PC-3 (cell line): ENCODE measurements at regions not wholly inside any gene's neighbourhood (a gene's known extent, or its start where the extent isn't known, plus 50 kb on each side); places are given as distances from the start of the nearest gene placed in this dataset.

Experiments used
- ATAC-seq: fragments of 200-7000 bp; cut with Tn5 transposase; 2 replicates; pipeline ENCODE4 v1.9.1; 2020; ENCODE audit warnings: mild to moderate bottlenecking, moderate library complexity
- BruUV-seq: library from RNA; stranded (reverse); fragments of 400-500 nt; replicated peaks from 2 replicates; lab custom pipeline; 2021; lab: Mats Ljungman, UMichigan
- CTCF ChIA-PET: fragments of 300-600 bp; sonication (Branson Sonifier 250); formaldehyde crosslinking; loops from one replicate; lab custom pipeline; 2022; ENCODE audit warnings: antibody characterized with exemption; lab: Charles Lee
- POLR2A ChIA-PET: fragments of 300-600 bp; sonication (Branson Sonifier 250); formaldehyde crosslinking; loops from one replicate; lab custom pipeline; 2022; ENCODE audit warnings: antibody characterized with exemption; ENCODE audit not compliant: unreplicated experiment; lab: Charles Lee
- DNase-seq: peaks from one replicate; pipeline ENCODE4 v3.0.0-alpha.2; 2015
- H2AFZ ChIP-seq: fragments of 300-600 bp; sonication (generic); 2 replicates; pipeline ENCODE4 v1.6.0; 2016; ENCODE audit warnings: antibody characterized with exemption, low read length
- H3F3A ChIP-seq: fragments of 300-600 bp; sonication (generic); one replicate; pipeline ENCODE4 v1.6.0; 2017; ENCODE audit warnings: antibody characterized with exemption, low read length, control low read depth, mild to moderate bottlenecking; ENCODE audit not compliant: unreplicated experiment
- H3K27ac ChIP-seq: fragments of 300-600 bp; sonication (generic); 2 replicates; pipeline ENCODE4 v1.5.1; 2016; ENCODE audit warnings: mild to moderate bottlenecking, low read length
- H3K27me3 ChIP-seq: fragments of 300-600 bp; sonication (generic); 2 replicates; pipeline ENCODE4 v1.6.1; 2016; ENCODE audit warnings: low read length, mixed read lengths
- H3K36me3 ChIP-seq: fragments of 300-600 bp; sonication (generic); 2 replicates; pipeline ENCODE4 v1.6.1; 2016; ENCODE audit warnings: low read depth, mixed run types, low read length, mixed read lengths
- H3K4me1 ChIP-seq: fragments of 300-600 bp; sonication (generic); 2 replicates; pipeline ENCODE4 v1.5.1; 2016; ENCODE audit warnings: low read length; ENCODE audit not compliant: insufficient read depth
- H3K4me2 ChIP-seq: fragments of 300-600 bp; sonication (generic); 2 replicates; pipeline ENCODE4 v1.6.0; 2016; ENCODE audit warnings: low read length
- H3K4me3 ChIP-seq: fragments of 300-600 bp; sonication (generic); 2 replicates; pipeline ENCODE4 v1.5.1; 2016; ENCODE audit warnings: mild to moderate bottlenecking, low read length, mixed read lengths
- H3K79me2 ChIP-seq: fragments of 300-600 bp; sonication (generic); 2 replicates; pipeline ENCODE4 v1.6.1; 2017; ENCODE audit warnings: low read length, mixed read lengths
- H3K9ac ChIP-seq: fragments of 300-600 bp; sonication (generic); 2 replicates; pipeline ENCODE4 v1.6.0; 2016; ENCODE audit warnings: mild to moderate bottlenecking, low read length
- H3K9me2 ChIP-seq: fragments of 300-600 bp; sonication (generic); replicated peaks from 2 replicates; pipeline ENCODE4 v1.6.1; 2016; ENCODE audit warnings: mixed run types, low read length, mixed read lengths
- H3K9me3 ChIP-seq: fragments of 300-600 bp; sonication (generic); 2 replicates; pipeline ENCODE4 v1.6.1; 2016; ENCODE audit warnings: low read length, mixed read lengths
- H4K20me1 ChIP-seq: fragments of 300-600 bp; sonication (generic); 2 replicates; pipeline ENCODE4 v1.6.1; 2016; ENCODE audit warnings: low read length, mixed read lengths
- EZH2 ChIP-seq: fragments of 300-600 bp; sonication (generic); IDR thresholded peaks from one replicate; pipeline ENCODE4 v1.6.1; 2017; ENCODE audit warnings: antibody characterized with exemption, mild to moderate bottlenecking, low read length; ENCODE audit not compliant: unreplicated experiment
- EZH2phosphoT487 ChIP-seq: fragments of 300-600 bp; sonication (generic); IDR thresholded peaks from 2 replicates; pipeline ENCODE4 v1.6.1; 2018; ENCODE audit warnings: mild to moderate bottlenecking, antibody characterized with exemption, low read length, borderline replicate concordance
- intact Hi-C: fragments of 100-400 bp; cut with micrococcal nuclease; formaldehyde crosslinking; loops from 2 replicates; pipeline ENCODE4 v1.9.0; 2023
- TF ChIP-seq, protein P1 (sequence below): fragments of 300-600 bp; sonication (generic); conservative IDR thresholded peaks from 2 replicates; pipeline ENCODE4 v1.5.1; 2017; ENCODE audit warnings: antibody characterized with exemption, low read depth, mild to moderate bottlenecking, low read length

- ChIA-PET POLR2A (no interaction called here), CTCF (no interaction called here)
- Histone ChIP-seq H3K9ac (no peak overlapping the region), H3K4me1 (no peaks in the 10 kb centered on the region), H3K27ac (no peak overlapping the region), H3K9me2 (no peaks in the 10 kb centered on the region), H4K20me1 (no peaks in the 10 kb centered on the region), H3K4me3 (no peak overlapping the region), H3K79me2 (no peaks in the 10 kb centered on the region), H2AFZ (no peak overlapping the region), H3K9me3 (no peaks in the 10 kb centered on the region), H3K36me3 (no peaks in the 10 kb centered on the region), H3K4me2 (no peak overlapping the region), H3F3A (no peaks in the 10 kb centered on the region), H3K27me3 (no peaks in the 10 kb centered on the region)
- no peak for ATAC-seq
- intact Hi-C loops = no loop called here
- no peak for TF ChIP-seq EZH2
- no peak for TF ChIP-seq EZH2phosphoT487
- TF ChIP-seq, protein P1, sequence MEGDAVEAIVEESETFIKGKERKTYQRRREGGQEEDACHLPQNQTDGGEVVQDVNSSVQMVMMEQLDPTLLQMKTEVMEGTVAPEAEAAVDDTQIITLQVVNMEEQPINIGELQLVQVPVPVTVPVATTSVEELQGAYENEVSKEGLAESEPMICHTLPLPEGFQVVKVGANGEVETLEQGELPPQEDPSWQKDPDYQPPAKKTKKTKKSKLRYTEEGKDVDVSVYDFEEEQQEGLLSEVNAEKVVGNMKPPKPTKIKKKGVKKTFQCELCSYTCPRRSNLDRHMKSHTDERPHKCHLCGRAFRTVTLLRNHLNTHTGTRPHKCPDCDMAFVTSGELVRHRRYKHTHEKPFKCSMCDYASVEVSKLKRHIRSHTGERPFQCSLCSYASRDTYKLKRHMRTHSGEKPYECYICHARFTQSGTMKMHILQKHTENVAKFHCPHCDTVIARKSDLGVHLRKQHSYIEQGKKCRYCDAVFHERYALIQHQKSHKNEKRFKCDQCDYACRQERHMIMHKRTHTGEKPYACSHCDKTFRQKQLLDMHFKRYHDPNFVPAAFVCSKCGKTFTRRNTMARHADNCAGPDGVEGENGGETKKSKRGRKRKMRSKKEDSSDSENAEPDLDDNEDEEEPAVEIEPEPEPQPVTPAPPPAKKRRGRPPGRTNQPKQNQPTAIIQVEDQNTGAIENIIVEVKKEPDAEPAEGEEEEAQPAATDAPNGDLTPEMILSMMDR = no peak
- DNase-seq = no peak
- BruUV-seq = no TSS peak
Measured at GRCh38 chr15:58298879-58299850, 132.6 kb upstream of the LIPC start.

- no peaks in the 10 kb centered on the region for H4K20me1 ChIP-seq
- no peaks in the 10 kb centered on the region for H3F3A ChIP-seq
- POLR2A ChIA-PET = no interaction called here
- no peak overlapping the region for H3K4me3 ChIP-seq
- no peaks in the 10 kb centered on the region for H3K79me2 ChIP-seq
- no peaks in the 10 kb centered on the region for H3K9me3 ChIP-seq
- BruUV-seq = no TSS peak
- H3K27me3 ChIP-seq = no peaks in the 10 kb centered on the region
- no peak for ATAC-seq
- TF ChIP-seq EZH2 (no peak), EZH2phosphoT487 (no peak)
- TF ChIP-seq, protein P1 = no peak
- no peaks in the 10 kb centered on the region for H3K36me3 ChIP-seq
- H3K4me1 ChIP-seq = peaks cover 8% of the 10 kb centered on the region; the same call in 1 of the 2 replicates
- H2AFZ ChIP-seq = no peak overlapping the region
- H3K9me2 ChIP-seq = no peaks in the 10 kb centered on the region
- H3K27ac ChIP-seq = no peak overlapping the region
- intact Hi-C loops = no loop called here
- no peak overlapping the region for H3K9ac ChIP-seq
- no peak for DNase-seq
- CTCF ChIA-PET = no interaction called here
- H3K4me2 ChIP-seq = no peak overlapping the region
Measured at GRCh38 chr15:58302832-58303231, 129.0 kb upstream of the LIPC start.

- Histone ChIP-seq H3K4me1 (peaks cover 8% of the 10 kb centered on the region; the same call in 1 of the 2 replicates), H3K36me3 (no peaks in the 10 kb centered on the region), H2AFZ (no peak overlapping the region), H3K9me3 (no peaks in the 10 kb centered on the region), H3K4me2 (no peak overlapping the region), H3K9me2 (no peaks in the 10 kb centered on the region), H3K9ac (no peak overlapping the region), H3K79me2 (no peaks in the 10 kb centered on the region), H3K27me3 (no peaks in the 10 kb centered on the region), H3K4me3 (no peak overlapping the region), H4K20me1 (no peaks in the 10 kb centered on the region), H3K27ac (no peak overlapping the region), H3F3A (no peaks in the 10 kb centered on the region)
- intact Hi-C loops = no loop called here
- ATAC-seq (no peak), DNase-seq (no peak)
- ChIA-PET CTCF (no interaction called here), POLR2A (no interaction called here)
- BruUV-seq = no TSS peak
- TF ChIP-seq, protein P1 = no peak
- TF ChIP-seq EZH2phosphoT487 (no peak), EZH2 (no peak)
Measured at GRCh38 chr15:58303236-58303635, 128.6 kb upstream of the LIPC start.
